Stimulated activated naive B cell treated with anti-CD40 and anti-IgM and Interleukin-4, amounts not matched to agents 10 μg/mL and 1 μg/mL and 100 μg/mL, for 72 hours (primary cell): ENCODE measurements at regions not wholly inside any gene's neighbourhood (a gene's known extent, or its start where the extent isn't known, plus 50 kb on each side); places are given as distances from the start of the nearest gene placed in this dataset.

Source experiments
- ATAC-seq, 2 donors: fragments of 150-1000 bp; cut with Tn5 transposase; replicated peaks; 2 replicates each; pipeline ENCODE4 v1.10.0; 2021; ENCODE audit warnings: moderate library complexity in 1 of 2
- DNase-seq: peaks from one replicate; pipeline ENCODE4 v3.0.0; 2021
- H3K27ac Mint-ChIP-seq: one replicate; pipeline ENCODE4 v1.8.0; 2022; ENCODE audit warnings: mild to moderate bottlenecking, mixed read lengths
- H3K27me3 Mint-ChIP-seq, 2 donors: one replicate each; pipeline ENCODE4 v1.8.0; 2022; ENCODE audit warnings: mixed read lengths in 2 of 2
- H3K36me3 Mint-ChIP-seq, 2 donors: one replicate each; pipeline ENCODE4 v1.8.0; 2022; ENCODE audit warnings: mixed read lengths in 2 of 2, mild to moderate bottlenecking in 1 of 2
- H3K4me1 Mint-ChIP-seq, 2 donors: one replicate each; pipeline ENCODE4 v1.8.0; 2022; ENCODE audit warnings: mixed read lengths in 2 of 2, mild to moderate bottlenecking in 1 of 2
- H3K4me3 Mint-ChIP-seq, 2 donors: one replicate each; pipeline ENCODE4 v1.8.0; 2022; ENCODE audit warnings: mild to moderate bottlenecking in 2 of 2, mixed read lengths in 2 of 2, moderate library complexity in 1 of 2
- H3K9me3 Mint-ChIP-seq, 2 donors: one replicate each; pipeline ENCODE4 v1.8.0; 2022; ENCODE audit warnings: mixed read lengths in 2 of 2, mild to moderate bottlenecking in 1 of 2

DNA sequence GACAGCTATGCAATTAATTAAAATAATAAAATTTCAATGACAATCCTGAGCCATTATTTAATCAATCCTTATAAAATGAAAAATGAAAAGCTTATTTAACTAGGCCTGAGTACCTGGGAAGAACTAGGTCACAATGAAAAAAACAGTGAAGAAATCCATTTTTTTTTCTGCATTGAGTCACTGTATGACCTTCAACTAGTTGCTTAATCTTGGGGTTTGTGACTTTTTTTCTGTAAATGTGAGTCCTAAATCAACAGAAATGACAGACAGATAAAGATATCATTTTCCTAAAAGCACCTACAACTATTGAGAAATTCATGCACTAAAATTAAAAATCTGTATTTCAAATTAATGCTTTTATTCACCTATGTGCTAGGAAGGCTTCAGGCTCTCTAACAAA is 96.8 kb downstream of the TMEM26 start:
- Mint-ChIP-seq H3K4me1 (no peaks in the 10 kb centered on the region), H3K36me3 (no peaks in the 10 kb centered on the region), H3K27me3 (peaks cover 0 to 4% of the 10 kb centered on the region in 2 donors), H3K4me3 (no peak overlapping the region), H3K27ac (no peak overlapping the region), H3K9me3 (no peaks in the 10 kb centered on the region)
- no peak for ATAC-seq
- no peak for DNase-seq

- Mint-ChIP-seq H3K9me3 (no peaks in the 10 kb centered on the region), H3K27me3 (peaks cover 0 to 4% of the 10 kb centered on the region in 2 donors), H3K36me3 (no peaks in the 10 kb centered on the region), H3K27ac (no peak overlapping the region), H3K4me3 (no peak overlapping the region), H3K4me1 (no peaks in the 10 kb centered on the region)
- DNase-seq (no peak), ATAC-seq (no peak)
Measured at GRCh38 chr10:61355211-61355610, 98.0 kb downstream of the TMEM26 start.

DNA sequence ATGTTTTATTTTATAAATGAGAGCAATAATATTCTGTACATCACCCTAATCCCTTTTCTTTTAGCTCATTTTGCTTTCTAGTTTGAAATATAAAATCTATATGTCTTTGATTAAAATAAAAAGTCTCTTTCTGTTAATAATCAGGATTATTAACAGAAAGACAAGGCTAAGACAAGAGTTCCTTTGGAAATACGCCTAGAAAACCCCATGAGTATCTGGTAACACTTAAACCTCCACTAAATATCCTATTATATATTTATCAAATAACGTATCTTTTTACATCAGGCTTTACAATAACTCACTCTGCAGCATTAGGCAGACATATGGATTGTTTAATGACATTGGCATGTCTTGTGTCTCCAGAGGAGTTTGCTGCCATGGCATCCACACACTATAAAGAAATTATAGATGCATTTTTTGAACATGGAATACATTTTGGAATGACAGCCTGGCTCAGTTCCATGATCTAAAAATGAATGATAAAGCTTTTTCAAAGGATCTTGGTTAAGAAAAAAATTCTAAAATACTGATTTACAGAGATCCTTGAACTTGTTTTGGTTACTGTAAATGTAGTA is 98.7 kb downstream of the TMEM26 start:
- ATAC-seq (no peak), DNase-seq (no peak)
- Mint-ChIP-seq H3K4me1 (no peaks in the 10 kb centered on the region), H3K4me3 (no peak overlapping the region), H3K27ac (no peak overlapping the region), H3K27me3 (peaks cover 0 to 4% of the 10 kb centered on the region in 2 donors), H3K36me3 (no peaks in the 10 kb centered on the region), H3K9me3 (no peaks in the 10 kb centered on the region)

DNA sequence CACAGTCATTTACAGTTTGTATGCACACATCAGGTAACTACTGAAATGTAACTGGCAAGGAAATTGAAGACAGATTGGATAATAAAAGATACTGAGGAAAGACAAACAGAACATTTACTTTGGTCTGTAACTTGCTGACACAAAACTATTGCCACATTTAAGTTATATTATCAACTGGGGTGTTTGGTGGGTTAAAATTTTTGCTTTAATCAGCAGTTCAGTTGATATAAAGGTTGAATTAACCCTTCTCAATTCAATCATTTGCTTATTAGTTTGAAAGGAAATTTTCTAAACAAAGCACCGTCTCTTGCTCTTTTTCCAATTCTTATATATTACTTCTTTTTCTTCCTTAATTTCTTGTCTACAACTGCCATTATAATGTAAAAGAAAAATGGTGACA is 102.4 kb downstream of the TMEM26 start:
- no peaks in the 10 kb centered on the region for H3K4me1 Mint-ChIP-seq
- no peak for ATAC-seq
- no peaks in the 10 kb centered on the region for H3K36me3 Mint-ChIP-seq
- DNase-seq, result no peak
- no peak overlapping the region for H3K27ac Mint-ChIP-seq
- H3K27me3 Mint-ChIP-seq, result peaks cover 0 to 4% of the 10 kb centered on the region in 2 donors
- H3K4me3 Mint-ChIP-seq, result no peak overlapping the region
- no peaks in the 10 kb centered on the region for H3K9me3 Mint-ChIP-seq

DNA sequence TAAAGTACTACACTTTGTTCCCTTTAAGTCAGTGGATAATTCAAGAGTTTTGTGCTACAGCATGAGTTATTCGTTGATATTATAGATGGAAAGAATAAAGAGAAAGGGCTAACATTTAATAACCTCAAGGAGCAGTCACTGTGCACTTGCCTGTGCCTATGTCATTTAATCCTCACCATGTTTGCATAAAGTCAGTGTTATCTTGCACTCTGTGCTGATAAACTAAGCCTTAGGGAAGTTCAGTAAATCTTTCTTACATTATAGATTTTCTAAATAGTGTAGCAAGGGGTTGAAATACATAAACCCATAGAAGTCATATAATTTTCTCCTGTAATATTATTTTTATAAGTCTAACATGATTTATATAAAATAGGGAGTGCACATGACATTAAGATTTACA is 103.1 kb downstream of the TMEM26 start:
- ATAC-seq, result no peak
- peaks cover 0 to 4% of the 10 kb centered on the region in 2 donors for H3K27me3 Mint-ChIP-seq
- no peaks in the 10 kb centered on the region for H3K9me3 Mint-ChIP-seq

GRCh38 chr10:61346796-61347413 is 106.3 kb downstream of the TMEM26 start:
- H3K9me3 Mint-ChIP-seq, result no peaks in the 10 kb centered on the region
- H3K4me3 Mint-ChIP-seq, result no peak overlapping the region
- peaks cover 0 to 6% of the 10 kb centered on the region in 2 donors for H3K27me3 Mint-ChIP-seq
- ATAC-seq (no peak), DNase-seq (no peak)
- no peaks in the 10 kb centered on the region for H3K36me3 Mint-ChIP-seq
- H3K27ac Mint-ChIP-seq, result no peak overlapping the region
- no peaks in the 10 kb centered on the region for H3K4me1 Mint-ChIP-seq

More for the DNA sequence above, 103.1 kb downstream of the TMEM26 start:
- DNase-seq, result no peak
- Mint-ChIP-seq H3K27ac (no peak overlapping the region), H3K36me3 (no peaks in the 10 kb centered on the region), H3K4me1 (no peaks in the 10 kb centered on the region), H3K4me3 (no peak overlapping the region)

- ATAC-seq (no peak), DNase-seq (no peak)
- no peaks in the 10 kb centered on the region for H3K36me3 Mint-ChIP-seq
Measured at GRCh38 chr10:61343796-61344195, 109.4 kb downstream of the TMEM26 start.

DNA sequence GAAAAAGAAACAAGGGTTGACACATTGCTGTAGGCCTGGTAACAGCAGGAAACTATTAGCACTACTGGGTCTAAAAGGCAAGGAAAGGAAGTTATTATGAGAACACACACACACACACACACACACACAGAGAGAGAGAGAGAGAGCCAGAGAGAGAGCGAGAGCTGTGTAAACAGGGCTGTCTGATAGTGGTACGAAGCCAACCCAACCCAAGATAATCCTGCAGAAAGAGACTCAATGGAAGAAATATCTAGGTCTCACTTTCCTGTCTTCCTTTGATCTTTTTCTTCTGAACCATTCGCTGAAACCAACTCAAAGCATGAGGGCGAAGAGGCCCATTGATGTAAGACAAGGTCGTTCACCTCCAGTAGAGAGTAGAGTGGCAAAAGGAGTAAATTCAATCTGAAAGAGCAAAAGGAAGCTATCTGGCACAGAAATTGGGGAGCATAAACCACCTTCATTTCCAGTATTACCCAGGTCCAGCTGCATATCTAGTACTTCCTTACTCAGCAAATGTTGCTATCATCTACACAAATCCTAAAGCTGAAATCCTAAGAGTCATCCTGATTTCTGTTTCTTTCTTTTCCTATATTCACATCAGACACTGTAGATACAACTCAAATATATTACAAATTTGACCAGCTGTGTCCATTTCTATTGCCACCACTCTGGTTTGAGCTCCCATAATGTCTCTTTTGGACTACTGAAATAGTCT is 110.2 kb downstream of the TMEM26 start:
- H3K27ac Mint-ChIP-seq, result no peak overlapping the region
- peaks cover 0 to 3% of the 10 kb centered on the region in 2 donors for H3K27me3 Mint-ChIP-seq
- DNase-seq, result no peak
- no peaks in the 10 kb centered on the region for H3K9me3 Mint-ChIP-seq
- no peaks in the 10 kb centered on the region for H3K4me1 Mint-ChIP-seq
- ATAC-seq, result no peak
- no peaks in the 10 kb centered on the region for H3K36me3 Mint-ChIP-seq
- no peak overlapping the region for H3K4me3 Mint-ChIP-seq

More at GRCh38 chr10:61343796-61344195, 109.4 kb downstream of the TMEM26 start:
- H3K9me3 Mint-ChIP-seq, result no peaks in the 10 kb centered on the region
- no peak overlapping the region for H3K27ac Mint-ChIP-seq
- H3K4me1 Mint-ChIP-seq, result no peaks in the 10 kb centered on the region
- peaks cover 0 to 3% of the 10 kb centered on the region in 2 donors for H3K27me3 Mint-ChIP-seq
- no peak overlapping the region for H3K4me3 Mint-ChIP-seq

DNA sequence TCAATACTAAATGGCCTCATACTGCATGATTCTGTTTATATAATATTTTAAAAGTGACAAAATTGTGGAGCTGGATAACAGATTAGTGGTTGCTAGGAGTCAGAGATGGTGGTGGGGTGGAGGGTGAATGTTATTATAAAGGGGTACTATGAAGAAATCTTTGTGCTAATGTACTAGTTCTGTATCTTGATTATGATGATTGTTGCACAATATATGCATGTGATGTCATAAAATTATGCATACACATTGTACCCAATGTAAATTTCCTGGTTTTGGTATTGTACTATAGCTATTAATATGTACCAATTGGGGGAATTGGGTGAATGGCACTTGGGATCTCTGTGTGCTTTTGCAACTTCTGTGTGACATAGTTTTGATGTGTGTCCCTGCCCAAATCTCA is 112.2 kb downstream of the TMEM26 start:
- Mint-ChIP-seq H3K4me3 (no peak overlapping the region), H3K36me3 (no peaks in the 10 kb centered on the region), H3K4me1 (no peaks in the 10 kb centered on the region), H3K27ac (no peak overlapping the region), H3K27me3 (peaks cover 6 to 7% of the 10 kb centered on the region in 2 donors), H3K9me3 (no peaks in the 10 kb centered on the region)
- no peak for DNase-seq
- ATAC-seq, result no peak

DNA sequence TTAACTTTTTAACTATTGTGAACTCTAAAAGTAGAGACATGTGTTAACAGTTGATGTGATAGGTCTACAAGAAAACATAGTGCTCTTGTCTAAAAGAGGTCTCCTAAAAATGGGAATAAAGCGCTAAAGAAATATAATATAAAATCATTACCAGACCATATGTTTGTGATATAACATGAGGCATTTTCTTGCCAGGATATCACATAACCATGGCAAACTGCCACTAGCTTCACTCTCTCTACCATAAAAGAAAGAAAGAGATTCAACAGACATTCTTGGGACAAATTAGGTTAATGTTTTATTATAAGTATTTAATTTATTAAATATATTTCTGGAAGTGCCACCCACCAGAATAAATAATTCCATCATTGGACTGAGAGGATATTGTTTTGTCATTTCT is 115.0 kb downstream of the TMEM26 start:
- no peak for ATAC-seq
- Mint-ChIP-seq H3K4me3 (no peak overlapping the region), H3K9me3 (no peaks in the 10 kb centered on the region), H3K36me3 (no peaks in the 10 kb centered on the region), H3K27ac (no peak overlapping the region), H3K27me3 (peaks cover 5 to 6% of the 10 kb centered on the region in 2 donors), H3K4me1 (no peaks in the 10 kb centered on the region)
- no peak for DNase-seq

GRCh38 chr10:61337741-61338140 is 115.4 kb downstream of the TMEM26 start:
- Mint-ChIP-seq H3K27ac (no peak overlapping the region), H3K27me3 (peaks cover 5 to 6% of the 10 kb centered on the region in 2 donors), H3K4me1 (no peaks in the 10 kb centered on the region), H3K4me3 (no peak overlapping the region), H3K36me3 (no peaks in the 10 kb centered on the region), H3K9me3 (no peaks in the 10 kb centered on the region)
- no peak for DNase-seq
- no peak for ATAC-seq

GRCh38 chr10:61336831-61337230 is 116.3 kb downstream of the TMEM26 start:
- H3K4me1 Mint-ChIP-seq, result no peaks in the 10 kb centered on the region
- no peak overlapping the region for H3K27ac Mint-ChIP-seq
- H3K36me3 Mint-ChIP-seq, result no peaks in the 10 kb centered on the region
- H3K27me3 Mint-ChIP-seq, result peaks cover 5 to 6% of the 10 kb centered on the region in 2 donors
- no peaks in the 10 kb centered on the region for H3K9me3 Mint-ChIP-seq
- DNase-seq (no peak), ATAC-seq (no peak)
- no peak overlapping the region for H3K4me3 Mint-ChIP-seq

GRCh38 chr10:61335359-61335758 is 117.8 kb downstream of the TMEM26 start:
- Mint-ChIP-seq H3K4me1 (no peaks in the 10 kb centered on the region), H3K4me3 (no peak overlapping the region), H3K27ac (no peak overlapping the region), H3K9me3 (peaks cover 0 to 3% of the 10 kb centered on the region in 2 donors), H3K27me3 (peaks cover 5 to 6% of the 10 kb centered on the region in 2 donors), H3K36me3 (no peaks in the 10 kb centered on the region)
- ATAC-seq (no peak), DNase-seq (no peak)

DNA sequence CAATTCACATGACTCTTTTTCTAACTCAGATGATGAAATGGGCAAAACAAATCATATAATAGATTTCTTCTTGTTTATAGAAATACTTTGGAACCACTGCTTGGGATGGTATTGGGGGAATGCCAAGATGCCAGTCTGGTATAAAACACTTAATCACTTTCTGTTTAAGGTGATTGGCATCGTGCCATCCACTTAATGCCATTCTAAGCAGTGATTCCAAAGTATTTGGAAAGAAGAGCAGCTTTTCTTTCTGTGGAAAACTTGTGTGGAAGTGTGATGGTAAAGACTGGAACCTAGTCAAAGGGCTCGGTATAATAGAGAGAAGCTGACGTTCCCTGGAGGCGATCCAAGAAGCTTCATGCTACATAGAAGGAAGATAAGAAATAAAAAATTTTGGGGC is 120.6 kb downstream of the TMEM26 start:
- no peak overlapping the region for H3K4me3 Mint-ChIP-seq

GRCh38 chr10:61330669-61331068 is 122.5 kb downstream of the TMEM26 start:
- Mint-ChIP-seq H3K27me3 (peaks cover 0 to 9% of the 10 kb centered on the region in 2 donors), H3K9me3 (peaks cover 3 to 14% of the 10 kb centered on the region in 2 donors), H3K4me3 (no peak overlapping the region), H3K4me1 (no peaks in the 10 kb centered on the region), H3K27ac (no peak overlapping the region), H3K36me3 (no peaks in the 10 kb centered on the region)
- DNase-seq, result no peak
- no peak for ATAC-seq

More for the DNA sequence above, 120.6 kb downstream of the TMEM26 start:
- DNase-seq (no peak), ATAC-seq (no peak)
- H3K27ac Mint-ChIP-seq, result no peak overlapping the region
- H3K27me3 Mint-ChIP-seq, result peaks cover 5 to 6% of the 10 kb centered on the region in 2 donors
- H3K36me3 Mint-ChIP-seq, result no peaks in the 10 kb centered on the region
- peaks cover 3 to 14% of the 10 kb centered on the region in 2 donors for H3K9me3 Mint-ChIP-seq
- no peaks in the 10 kb centered on the region for H3K4me1 Mint-ChIP-seq
